Cardiac muscle cell (in vitro differentiated cells and primary cell): ENCODE measurements at regions not wholly inside any gene's neighbourhood (a gene's known extent, or its start where the extent isn't known, plus 50 kb on each side); places are given as distances from the start of the nearest gene placed in this dataset.

Source experiments
- DNase-seq, 2 donors: peaks; one replicate each; pipeline versions ENCODE4 v3.0.0 to v3.0.0-alpha.2; 2010 to 2017; ENCODE audit warnings: low read depth in 1 of 2, low spot score in 1 of 2
- H3K27ac ChIP-seq: fragments of 200-600 bp; sonication (generic); 2 replicates; pipeline ENCODE4 v1.5.1; 2016
- H3K27me3 ChIP-seq: fragments of 200-600 bp; sonication (generic); 2 replicates; pipeline ENCODE4 v1.6.0; 2016; ENCODE audit warnings: control low read depth
- H3K36me3 ChIP-seq: fragments of 200-600 bp; sonication (generic); 2 replicates; pipeline ENCODE4 v1.5.1; 2016; ENCODE audit warnings: control low read depth
- H3K4me1 ChIP-seq: fragments of 200-600 bp; sonication (generic); 2 replicates; pipeline ENCODE4 v1.8.1; 2017; ENCODE audit warnings: low read depth, mild to moderate bottlenecking, mixed run types
- H3K4me3 ChIP-seq: fragments of 200-600 bp; sonication (generic); 2 replicates; pipeline ENCODE4 v1.5.1; 2016; ENCODE audit warnings: mild to moderate bottlenecking
- H3K9me3 ChIP-seq: fragments of 200-600 bp; sonication (generic); 2 replicates; pipeline ENCODE4 v1.5.1; 2017; ENCODE audit warnings: low read depth, mild to moderate bottlenecking, control low read depth
- TF ChIP-seq, protein P1 (sequence below): IDR thresholded peaks from 2 replicates; pipeline ENCODE4 v1.5.1; 2012; ENCODE audit warnings: low read depth, mild to moderate bottlenecking, low read length

DNA sequence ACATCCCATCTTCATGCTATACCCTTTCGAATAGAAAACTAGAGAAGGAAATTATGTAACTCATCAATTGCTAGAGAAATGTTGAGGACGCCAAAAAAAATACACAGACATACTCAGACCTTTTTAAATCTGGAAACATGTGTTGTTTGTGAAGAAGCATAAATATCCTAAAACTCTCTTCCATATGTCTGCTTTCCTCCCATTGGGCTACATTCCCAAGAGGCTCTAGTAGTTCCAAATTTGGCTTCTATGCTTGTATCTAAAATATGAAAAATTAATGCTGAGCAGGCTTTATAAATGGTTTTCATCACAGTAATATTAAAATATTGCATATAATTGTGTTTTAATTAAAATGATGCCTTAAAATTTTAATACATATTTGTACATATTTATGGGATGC, 297.9 kb upstream of the PSMD7 start:
- no peak overlapping the region for H3K27ac ChIP-seq
- H3K36me3 ChIP-seq: no peaks in the 10 kb centered on the region
- DNase-seq: no peak
- no peak overlapping the region for H3K4me3 ChIP-seq
- H3K4me1 ChIP-seq: no peaks in the 10 kb centered on the region
- no peaks in the 10 kb centered on the region for H3K27me3 ChIP-seq
- TF ChIP-seq, protein P1, sequence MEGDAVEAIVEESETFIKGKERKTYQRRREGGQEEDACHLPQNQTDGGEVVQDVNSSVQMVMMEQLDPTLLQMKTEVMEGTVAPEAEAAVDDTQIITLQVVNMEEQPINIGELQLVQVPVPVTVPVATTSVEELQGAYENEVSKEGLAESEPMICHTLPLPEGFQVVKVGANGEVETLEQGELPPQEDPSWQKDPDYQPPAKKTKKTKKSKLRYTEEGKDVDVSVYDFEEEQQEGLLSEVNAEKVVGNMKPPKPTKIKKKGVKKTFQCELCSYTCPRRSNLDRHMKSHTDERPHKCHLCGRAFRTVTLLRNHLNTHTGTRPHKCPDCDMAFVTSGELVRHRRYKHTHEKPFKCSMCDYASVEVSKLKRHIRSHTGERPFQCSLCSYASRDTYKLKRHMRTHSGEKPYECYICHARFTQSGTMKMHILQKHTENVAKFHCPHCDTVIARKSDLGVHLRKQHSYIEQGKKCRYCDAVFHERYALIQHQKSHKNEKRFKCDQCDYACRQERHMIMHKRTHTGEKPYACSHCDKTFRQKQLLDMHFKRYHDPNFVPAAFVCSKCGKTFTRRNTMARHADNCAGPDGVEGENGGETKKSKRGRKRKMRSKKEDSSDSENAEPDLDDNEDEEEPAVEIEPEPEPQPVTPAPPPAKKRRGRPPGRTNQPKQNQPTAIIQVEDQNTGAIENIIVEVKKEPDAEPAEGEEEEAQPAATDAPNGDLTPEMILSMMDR: no peak
- no peaks in the 10 kb centered on the region for H3K9me3 ChIP-seq

GRCh38 chr16:73997971-73998370, 298.6 kb upstream of the PSMD7 start:
- no peaks in the 10 kb centered on the region for H3K9me3 ChIP-seq
- H3K27me3 ChIP-seq: no peaks in the 10 kb centered on the region
- DNase-seq: no peak
- H3K4me1 ChIP-seq: no peaks in the 10 kb centered on the region
- H3K4me3 ChIP-seq: no peak overlapping the region
- H3K36me3 ChIP-seq: no peaks in the 10 kb centered on the region
- H3K27ac ChIP-seq: no peak overlapping the region
- TF ChIP-seq, protein P1: no peak

DNA sequence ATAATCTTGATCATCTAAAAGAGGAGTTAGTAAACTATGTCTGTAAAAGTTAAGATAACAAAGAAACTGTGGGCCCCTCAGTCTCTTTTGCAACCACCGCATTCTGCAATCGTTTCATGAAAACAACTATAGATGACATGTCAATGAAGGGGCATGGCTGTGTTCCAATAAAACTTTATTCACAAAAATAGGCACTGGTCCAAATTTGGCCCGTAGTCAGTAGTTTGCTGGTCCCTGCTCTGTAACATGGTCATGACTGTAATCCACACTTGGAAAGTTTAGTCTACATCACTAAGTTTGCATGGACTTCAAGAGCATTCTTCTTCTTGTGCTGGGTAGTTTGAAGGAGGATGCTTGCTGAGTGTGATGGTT, 299.3 kb upstream of the PSMD7 start:
- H3K27ac ChIP-seq: no peak overlapping the region
- no peak for DNase-seq
- TF ChIP-seq, protein P1: no peak
- H3K9me3 ChIP-seq: no peaks in the 10 kb centered on the region
- no peaks in the 10 kb centered on the region for H3K36me3 ChIP-seq
- H3K4me3 ChIP-seq: no peak overlapping the region
- H3K4me1 ChIP-seq: no peaks in the 10 kb centered on the region
- no peaks in the 10 kb centered on the region for H3K27me3 ChIP-seq

- Histone ChIP-seq H3K9me3 (no peaks in the 10 kb centered on the region), H3K4me3 (no peak overlapping the region), H3K27me3 (no peaks in the 10 kb centered on the region), H3K4me1 (no peaks in the 10 kb centered on the region), H3K36me3 (no peaks in the 10 kb centered on the region), H3K27ac (no peak overlapping the region)
- DNase-seq: no peak
- TF ChIP-seq, protein P1: no peak
These were observed 299.8 kb upstream of the PSMD7 start for GRCh38 chr16:73996624-73997339.

GRCh38 chr16:73993878-73994277, 302.7 kb upstream of the PSMD7 start:
- no peak overlapping the region for H3K4me3 ChIP-seq
- no peaks in the 10 kb centered on the region for H3K4me1 ChIP-seq
- H3K27ac ChIP-seq: no peak overlapping the region
- H3K27me3 ChIP-seq: no peaks in the 10 kb centered on the region
- no peaks in the 10 kb centered on the region for H3K36me3 ChIP-seq
- DNase-seq: no peak
- TF ChIP-seq, protein P1: no peak
- H3K9me3 ChIP-seq: no peaks in the 10 kb centered on the region
